WTC11 (cell line): ENCODE measurements at regions not wholly inside any gene's neighbourhood (a gene's known extent, or its start where the extent isn't known, plus 50 kb on each side); places are given as distances from the start of the nearest gene placed in this dataset.
A peak's percentile ranks its signal among the peaks of the same experiment; 100 is the strongest.

Experiments
- ATAC-seq: fragments of 200-7000 bp; cut with Tn5 transposase; 2 replicates; pipeline ENCODE4 v1.10.0; 2021; ENCODE audit warnings: mild to moderate bottlenecking, moderate library complexity
- CTCF ChIA-PET: fragments of 300-600 bp; sonication (Branson Sonifier 250); formaldehyde crosslinking; loops from one replicate; lab custom pipeline; 2021; ENCODE audit warnings: antibody characterized with exemption; lab: Charles Lee
- POLR2A ChIA-PET: fragments of 350-600 bp; sonication (Branson Sonifier 250); formaldehyde crosslinking; loops from one replicate; lab custom pipeline; 2021; ENCODE audit warnings: antibody characterized with exemption; lab: Charles Lee
- DNase-seq: peaks from one replicate; pipeline ENCODE4 v3.0.0; 2021; ENCODE audit warnings: low spot score
- H3K27ac Mint-ChIP-seq: 2 replicates; pipeline ENCODE4 v1.8.0; 2021; ENCODE audit warnings: mixed read lengths
- H3K27me3 Mint-ChIP-seq: 2 replicates; pipeline ENCODE4 v1.8.0; 2021; ENCODE audit warnings: low read depth, mild to moderate bottlenecking, moderate library complexity, mixed read lengths
- H3K36me3 Mint-ChIP-seq: 2 replicates; pipeline ENCODE4 v1.8.0; 2021; ENCODE audit warnings: mixed read lengths
- H3K4me1 Mint-ChIP-seq: 2 replicates; pipeline ENCODE4 v1.8.0; 2022; ENCODE audit warnings: mixed read lengths
- H3K4me3 Mint-ChIP-seq: 2 replicates; pipeline ENCODE4 v1.8.0; 2021; ENCODE audit warnings: mild to moderate bottlenecking, moderate library complexity, mixed read lengths
- H3K9me3 Mint-ChIP-seq: 2 replicates; pipeline ENCODE4 v1.8.0; 2021; ENCODE audit warnings: mixed read lengths
- ATF3 ChIP-seq: sonication (generic); formaldehyde crosslinking; conservative IDR thresholded peaks from 2 replicates; pipeline ENCODE4 v1.8.1; 2022; ENCODE audit warnings: mild to moderate bottlenecking, missing genetic modification reagents
- CTCF ChIP-seq: fragments of 200-600 bp; IDR thresholded peaks from 2 replicates; pipeline ENCODE4 v1.8.0; 2022; ENCODE audit warnings: antibody characterized with exemption
- E2F5 ChIP-seq: sonication (generic); formaldehyde crosslinking; IDR thresholded peaks from 2 replicates; pipeline ENCODE4 v1.8.1; 2022; ENCODE audit warnings: mild to moderate bottlenecking, moderate library complexity, missing genetic modification reagents
- ELF4 ChIP-seq: sonication (generic); formaldehyde crosslinking; IDR thresholded peaks from 2 replicates; pipeline ENCODE4 v1.8.1; 2022; ENCODE audit warnings: low read depth, mild to moderate bottlenecking, moderate library complexity, missing genetic modification reagents
- ETV6 ChIP-seq: sonication (generic); formaldehyde crosslinking; IDR thresholded peaks from 2 replicates; pipeline ENCODE4 v1.8.1; 2022; ENCODE audit warnings: mild to moderate bottlenecking, missing genetic modification reagents
- FOXJ3 ChIP-seq: sonication (generic); formaldehyde crosslinking; IDR thresholded peaks from 2 replicates; pipeline ENCODE4 v1.9.0; 2021; ENCODE audit warnings: missing genetic modification reagents, mild to moderate bottlenecking, borderline replicate concordance
- FOXP1 ChIP-seq: sonication (generic); formaldehyde crosslinking; IDR thresholded peaks from 2 replicates; pipeline ENCODE4 v1.8.0; 2022; ENCODE audit warnings: missing genetic modification reagents, mild to moderate bottlenecking, moderate library complexity, borderline replicate concordance
- GTF2I ChIP-seq: fragments of 250-450 bp; sonication (Bioruptor Pico); conservative IDR thresholded peaks from 2 replicates; pipeline ENCODE4 v1.4.0; 2021; ENCODE audit warnings: mild to moderate bottlenecking
- HMGA2 ChIP-seq: fragments of 250-450 bp; sonication (Bioruptor Pico); IDR thresholded peaks from 2 replicates; pipeline ENCODE4 v1.4.0; 2021; ENCODE audit warnings: mild to moderate bottlenecking, moderate library complexity
- JUN ChIP-seq: sonication (generic); formaldehyde crosslinking; IDR thresholded peaks from 2 replicates; pipeline ENCODE4 v1.8.0; 2023; ENCODE audit warnings: mild to moderate bottlenecking, missing genetic modification reagents
- KAT7 ChIP-seq: sonication (generic); formaldehyde crosslinking; IDR thresholded peaks from 2 replicates; pipeline ENCODE4 v1.8.1; 2023; ENCODE audit warnings: missing genetic modification reagents, mild to moderate bottlenecking, borderline replicate concordance
- MLX ChIP-seq: sonication (generic); formaldehyde crosslinking; IDR thresholded peaks from 2 replicates; pipeline ENCODE4 v1.8.1; 2023; ENCODE audit warnings: mild to moderate bottlenecking, missing genetic modification reagents, moderate library complexity
- SOX15 ChIP-seq: fragments of 250-450 bp; sonication (Bioruptor Pico); IDR thresholded peaks from 2 replicates; pipeline ENCODE4 v1.9.0; 2021; ENCODE audit warnings: mild to moderate bottlenecking
- USF1 ChIP-seq: sonication (generic); formaldehyde crosslinking; IDR thresholded peaks from 2 replicates; pipeline ENCODE4 v1.8.0; 2022; ENCODE audit warnings: mild to moderate bottlenecking, missing genetic modification reagents
- ZBTB21 ChIP-seq: sonication (generic); formaldehyde crosslinking; IDR thresholded peaks from 2 replicates; pipeline ENCODE4 v1.8.1; 2023; ENCODE audit warnings: mild to moderate bottlenecking, missing genetic modification reagents, borderline replicate concordance
- ZMAT4 ChIP-seq: fragments of 250-450 bp; sonication (Bioruptor Pico); IDR thresholded peaks from 2 replicates; pipeline ENCODE4 v1.9.0; 2021; ENCODE audit warnings: mild to moderate bottlenecking
- ZNF423 ChIP-seq: fragments of 250-450 bp; sonication (Bioruptor Pico); IDR thresholded peaks from 2 replicates; pipeline ENCODE4 v2.1.2; 2022; ENCODE audit warnings: mild to moderate bottlenecking, moderate library complexity
- ZNF671 ChIP-seq: fragments of 250-450 bp; sonication (Bioruptor Pico); IDR thresholded peaks from 2 replicates; pipeline ENCODE4 v1.8.0; 2021; ENCODE audit warnings: mild to moderate bottlenecking

- no peaks in the 10 kb centered on the region for H3K27me3 Mint-ChIP-seq
- H3K4me1 Mint-ChIP-seq = no peaks in the 10 kb centered on the region
- ATAC-seq (no peak), DNase-seq (no peak)
- TF ChIP-seq HMGA2 (peak; percentile 92), ETV6 (no peak), CTCF (no peak), FOXP1 (CRISPR knock-in tag) (no peak), ELF4 (CRISPR knock-in tag) (no peak)
- POLR2A ChIA-PET = no interaction called here
- CTCF ChIA-PET = no interaction called here
- H3K9me3 Mint-ChIP-seq = no peaks in the 10 kb centered on the region
- no peaks in the 10 kb centered on the region for H3K36me3 Mint-ChIP-seq
- no peak overlapping the region for H3K27ac Mint-ChIP-seq
- no peak overlapping the region for H3K4me3 Mint-ChIP-seq
These were observed 718.5 kb upstream of the PCDH7 start for GRCh38 chr4:30001628-30002027.

GRCh38 chr4:30002341-30002740 is 717.8 kb upstream of the PCDH7 start:
- Mint-ChIP-seq H3K27ac (no peak overlapping the region), H3K27me3 (no peaks in the 10 kb centered on the region), H3K36me3 (no peaks in the 10 kb centered on the region), H3K9me3 (no peaks in the 10 kb centered on the region), H3K4me1 (no peaks in the 10 kb centered on the region), H3K4me3 (no peak overlapping the region)
- ChIA-PET POLR2A (no interaction called here), CTCF (no interaction called here)
- TF ChIP-seq GTF2I (CRISPR knock-in tag) (no peak), SOX15 (CRISPR knock-in tag) (no peak), E2F5 (CRISPR knock-in tag) (no peak), ZMAT4 (no peak), MLX (CRISPR knock-in tag) (no peak), ZNF671 (CRISPR knock-in tag) (no peak)
- ATAC-seq = no peak
- no peak for DNase-seq

GRCh38 chr4:30005995-30006394 is 714.2 kb upstream of the PCDH7 start:
- TF ChIP-seq ZNF423 (no peak), KAT7 (no peak), FOXP1 (CRISPR knock-in tag) (no peak), FOXJ3 (CRISPR knock-in tag) (no peak), JUN (CRISPR knock-in tag) (no peak), GTF2I (CRISPR knock-in tag) (no peak), ATF3 (no peak), ZBTB21 (CRISPR knock-in tag) (no peak)
- no peak for ATAC-seq
- ChIA-PET CTCF (no interaction called here), POLR2A (no interaction called here)
- peaks cover 2% of the 10 kb centered on the region for H3K36me3 Mint-ChIP-seq
- H3K27ac Mint-ChIP-seq = no peak overlapping the region
- no peaks in the 10 kb centered on the region for H3K4me1 Mint-ChIP-seq
- no peak overlapping the region for H3K4me3 Mint-ChIP-seq
- DNase-seq = no peak
- peaks cover 4% of the 10 kb centered on the region for H3K9me3 Mint-ChIP-seq
- H3K27me3 Mint-ChIP-seq = no peaks in the 10 kb centered on the region

- H3K36me3 Mint-ChIP-seq = no peaks in the 10 kb centered on the region
These were observed 695.6 kb upstream of the PCDH7 start for GRCh38 chr4:30024526-30024925.

More at GRCh38 chr4:30024526-30024925, 695.6 kb upstream of the PCDH7 start:
- Mint-ChIP-seq H3K4me1 (no peaks in the 10 kb centered on the region), H3K27me3 (no peaks in the 10 kb centered on the region), H3K9me3 (peaks cover 7% of the 10 kb centered on the region; the same call in 1 of the 2 replicates), H3K27ac (no peak overlapping the region), H3K4me3 (no peak overlapping the region)
- POLR2A ChIA-PET = no interaction called here
- ATAC-seq = no peak
- CTCF ChIA-PET = no interaction called here
- no peak for DNase-seq
- TF ChIP-seq USF1 (CRISPR knock-in tag) = no peak
- TF ChIP-seq, all 79 proteins: peak for 0
